Liver (tissue), 8 donors: ENCODE measurements at regions not wholly inside any gene's neighbourhood (a gene's known extent, or its start where the extent isn't known, plus 50 kb on each side); places are given as distances from the start of the nearest gene placed in this dataset.

Source experiments
- DNase-seq: peaks from one replicate; pipeline ENCODE4 v3.0.0-alpha.2; 2017; ENCODE audit warnings: low spot score
- H3K27ac ChIP-seq, 2 donors: one replicate each; pipeline ENCODE4 v1.7.0; 2013; ENCODE audit warnings: inconsistent platforms in 2 of 2, low read length in 2 of 2, control low read depth in 1 of 2, low read depth in 1 of 2, mild to moderate bottlenecking in 1 of 2
- H3K27me3 ChIP-seq, 4 donors: one replicate each; pipeline versions ENCODE4 v1.6.1 to v1.7.0; 2013; ENCODE audit warnings: low read length in 3 of 4, inconsistent platforms in 1 of 4, mild to moderate bottlenecking in 1 of 4, moderate library complexity in 1 of 4; ENCODE audit not compliant: control insufficient read depth in 4 of 4, insufficient read depth in 4 of 4
- H3K36me3 ChIP-seq, 4 donors: one replicate each; pipeline versions ENCODE4 v1.6.1 to v1.7.0; 2013; ENCODE audit warnings: low read length in 3 of 4, mild to moderate bottlenecking in 3 of 4, low read depth in 1 of 4, moderate library complexity in 1 of 4; ENCODE audit not compliant: control insufficient read depth in 4 of 4, insufficient read depth in 3 of 4
- H3K4me1 ChIP-seq, 4 donors: one replicate each; pipeline versions ENCODE4 v1.6.1 to v1.7.0; 2013; ENCODE audit warnings: low read length in 3 of 4, mild to moderate bottlenecking in 3 of 4, moderate library complexity in 1 of 4; ENCODE audit not compliant: control insufficient read depth in 4 of 4, insufficient read depth in 4 of 4
- H3K4me3 ChIP-seq, 3 donors: one replicate each; pipeline versions ENCODE4 v1.6.1 to v1.7.0; 2013; ENCODE audit warnings: low read length in 3 of 3, control low read depth in 1 of 3, low read depth in 1 of 3, mild to moderate bottlenecking in 1 of 3
- H3K9ac ChIP-seq, 2 donors: one replicate each; pipeline ENCODE4 v1.7.0; 2013; ENCODE audit warnings: low read length in 2 of 2, mild to moderate bottlenecking in 2 of 2, moderate library complexity in 2 of 2, control low read depth in 1 of 2, low read depth in 1 of 2
- H3K9me3 ChIP-seq, 4 donors: one replicate each; pipeline versions ENCODE4 v1.6.1 to v1.7.0; 2013; ENCODE audit warnings: low read length in 3 of 4; ENCODE audit not compliant: control insufficient read depth in 4 of 4
- EGR1 ChIP-seq, 2 donors: IDR thresholded peaks; 2 replicates each; pipeline ENCODE4 v1.6.1; 2016 to 2018; ENCODE audit warnings: antibody characterized with exemption in 2 of 2, low read depth in 2 of 2
- FOXA1 ChIP-seq: IDR thresholded peaks from 2 replicates; pipeline ENCODE4 v1.6.1; 2016; ENCODE audit warnings: antibody characterized with exemption
- FOXA2 ChIP-seq: IDR thresholded peaks from 2 replicates; pipeline ENCODE4 v1.6.1; 2016; ENCODE audit warnings: antibody characterized with exemption
- GABPA ChIP-seq, 2 donors: IDR thresholded peaks in 1 of 2; conservative IDR thresholded peaks in 1 of 2; 2 replicates each; pipeline ENCODE4 v1.6.1; 2016; ENCODE audit warnings: antibody characterized with exemption in 2 of 2, mild to moderate bottlenecking in 1 of 2, moderate library complexity in 1 of 2
- HNF4A ChIP-seq, 2 donors: conservative IDR thresholded peaks; 2 replicates each; pipeline ENCODE4 v1.6.1; 2016; ENCODE audit warnings: antibody characterized with exemption in 2 of 2, mild to moderate bottlenecking in 2 of 2
- SP1 ChIP-seq: IDR thresholded peaks from 2 replicates; pipeline ENCODE4 v1.6.1; 2018; ENCODE audit warnings: antibody characterized with exemption, mild to moderate bottlenecking
- TAF1 ChIP-seq: conservative IDR thresholded peaks from 2 replicates; pipeline ENCODE4 v1.6.1; 2016; ENCODE audit warnings: antibody characterized with exemption, mild to moderate bottlenecking
- YY1 ChIP-seq: IDR thresholded peaks from 2 replicates; pipeline ENCODE4 v1.6.1; 2016; ENCODE audit warnings: antibody characterized with exemption, mild to moderate bottlenecking
- WGBS: extraction: QIAGEN DNeasy Blood & Tissue Kit; methylation state at CpG from one replicate; pipeline ENCODE4 v1.1.7; 2013; 5-methylcytosine and 5-hydroxymethylcytosine counted together
- TF ChIP-seq, protein P1 (sequence below): IDR thresholded peaks from 2 replicates; pipeline ENCODE4 v1.6.1; 2016; ENCODE audit warnings: antibody characterized with exemption, mild to moderate bottlenecking
- TF ChIP-seq, protein P2 (sequence below): IDR thresholded peaks from 2 replicates; pipeline ENCODE4 v1.6.1; 2016; ENCODE audit warnings: antibody characterized with exemption
- TF ChIP-seq, protein P3 (sequence below): IDR thresholded peaks from 2 replicates; pipeline ENCODE4 v1.6.1; 2016; ENCODE audit warnings: antibody characterized with exemption
- TF ChIP-seq, protein P4 (sequence below): fragments of 150-350 bp; IDR thresholded peaks from 2 replicates; pipeline ENCODE4 v1.5.1; 2017; ENCODE audit warnings: improper control_type of control experiment, low read depth, low read length; ENCODE audit not compliant: missing input control
- TF ChIP-seq, protein P5 (sequence below): IDR thresholded peaks from 2 replicates; pipeline ENCODE4 v1.6.1; 2016; ENCODE audit warnings: antibody characterized with exemption
- donor health status: healthy.
- donor health status: healthy.
- donor health status: healthy.
- donor health status: healthy.
- donor health status: healthy.

DNA sequence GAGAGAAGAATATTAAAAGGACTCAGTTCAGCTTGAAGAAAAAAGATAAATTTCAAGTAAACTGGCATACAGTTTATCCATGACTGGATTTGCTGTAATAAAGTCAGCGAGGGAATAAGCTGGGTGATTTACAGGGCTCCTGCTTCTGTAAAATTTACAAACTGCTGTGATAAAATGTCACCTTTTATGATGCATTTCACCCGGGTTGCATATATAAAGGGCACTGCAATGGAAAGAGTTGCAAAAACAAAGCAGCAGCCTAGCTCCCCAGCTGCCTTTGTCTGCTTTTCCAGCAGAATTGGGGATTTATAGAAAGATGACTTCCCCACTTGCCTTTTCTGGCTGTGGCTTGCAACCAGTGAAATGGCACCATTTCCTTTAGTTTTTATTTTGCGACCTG lies 132.5 kb upstream of the LHCGR start:
- Histone ChIP-seq H3K9me3 (no peaks in the 10 kb centered on the region), H3K4me3 (no peak overlapping the region), H3K27ac (no peak overlapping the region), H3K9ac (no peak overlapping the region), H3K36me3 (no peaks in the 10 kb centered on the region), H3K4me1 (no peaks in the 10 kb centered on the region), H3K27me3 (no peaks in the 10 kb centered on the region)
- WGBS = 59% methylated on average over 3 of the region's 3 CpGs
- DNase-seq = no peak
- TF ChIP-seq, protein P1, sequence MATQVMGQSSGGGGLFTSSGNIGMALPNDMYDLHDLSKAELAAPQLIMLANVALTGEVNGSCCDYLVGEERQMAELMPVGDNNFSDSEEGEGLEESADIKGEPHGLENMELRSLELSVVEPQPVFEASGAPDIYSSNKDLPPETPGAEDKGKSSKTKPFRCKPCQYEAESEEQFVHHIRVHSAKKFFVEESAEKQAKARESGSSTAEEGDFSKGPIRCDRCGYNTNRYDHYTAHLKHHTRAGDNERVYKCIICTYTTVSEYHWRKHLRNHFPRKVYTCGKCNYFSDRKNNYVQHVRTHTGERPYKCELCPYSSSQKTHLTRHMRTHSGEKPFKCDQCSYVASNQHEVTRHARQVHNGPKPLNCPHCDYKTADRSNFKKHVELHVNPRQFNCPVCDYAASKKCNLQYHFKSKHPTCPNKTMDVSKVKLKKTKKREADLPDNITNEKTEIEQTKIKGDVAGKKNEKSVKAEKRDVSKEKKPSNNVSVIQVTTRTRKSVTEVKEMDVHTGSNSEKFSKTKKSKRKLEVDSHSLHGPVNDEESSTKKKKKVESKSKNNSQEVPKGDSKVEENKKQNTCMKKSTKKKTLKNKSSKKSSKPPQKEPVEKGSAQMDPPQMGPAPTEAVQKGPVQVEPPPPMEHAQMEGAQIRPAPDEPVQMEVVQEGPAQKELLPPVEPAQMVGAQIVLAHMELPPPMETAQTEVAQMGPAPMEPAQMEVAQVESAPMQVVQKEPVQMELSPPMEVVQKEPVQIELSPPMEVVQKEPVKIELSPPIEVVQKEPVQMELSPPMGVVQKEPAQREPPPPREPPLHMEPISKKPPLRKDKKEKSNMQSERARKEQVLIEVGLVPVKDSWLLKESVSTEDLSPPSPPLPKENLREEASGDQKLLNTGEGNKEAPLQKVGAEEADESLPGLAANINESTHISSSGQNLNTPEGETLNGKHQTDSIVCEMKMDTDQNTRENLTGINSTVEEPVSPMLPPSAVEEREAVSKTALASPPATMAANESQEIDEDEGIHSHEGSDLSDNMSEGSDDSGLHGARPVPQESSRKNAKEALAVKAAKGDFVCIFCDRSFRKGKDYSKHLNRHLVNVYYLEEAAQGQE = no peak

DNA sequence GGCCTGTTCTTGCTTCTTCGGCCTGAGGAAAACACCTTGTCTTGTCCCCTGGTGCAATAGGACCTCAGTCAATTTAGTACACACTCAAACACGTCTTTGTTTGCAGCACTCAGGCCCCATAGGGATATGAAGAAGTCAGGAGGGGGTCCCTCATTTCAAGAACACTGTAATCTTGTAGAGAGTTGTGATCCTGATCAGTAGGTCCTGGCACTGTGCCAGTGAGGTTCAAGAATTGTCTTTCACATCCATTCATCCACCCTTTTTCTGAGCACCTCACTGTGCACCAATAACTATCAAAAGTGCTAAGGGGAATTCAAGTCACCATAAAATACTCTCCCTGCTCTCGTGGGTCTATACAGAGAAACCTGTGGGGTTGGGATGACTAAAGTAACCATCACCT lies 131.4 kb upstream of the LHCGR start:
- TF ChIP-seq TAF1 (no peak), GABPA (IDR thresholded peaks at IDR 0.05 in 1 of 2, conservative IDR thresholded peaks at IDR 0.05 in 1 of 2) (no peak), EGR1 (IDR thresholded peaks at IDR 0.05; ENCODE audit: low read depth in 2 of 2) (no peak), HNF4A (conservative IDR thresholded peaks at IDR 0.05) (no peak), SP1 (no peak), FOXA2 (no peak), YY1 (no peak), FOXA1 (no peak)
- TF ChIP-seq, protein P1 = no peak
- TF ChIP-seq, protein P2, sequence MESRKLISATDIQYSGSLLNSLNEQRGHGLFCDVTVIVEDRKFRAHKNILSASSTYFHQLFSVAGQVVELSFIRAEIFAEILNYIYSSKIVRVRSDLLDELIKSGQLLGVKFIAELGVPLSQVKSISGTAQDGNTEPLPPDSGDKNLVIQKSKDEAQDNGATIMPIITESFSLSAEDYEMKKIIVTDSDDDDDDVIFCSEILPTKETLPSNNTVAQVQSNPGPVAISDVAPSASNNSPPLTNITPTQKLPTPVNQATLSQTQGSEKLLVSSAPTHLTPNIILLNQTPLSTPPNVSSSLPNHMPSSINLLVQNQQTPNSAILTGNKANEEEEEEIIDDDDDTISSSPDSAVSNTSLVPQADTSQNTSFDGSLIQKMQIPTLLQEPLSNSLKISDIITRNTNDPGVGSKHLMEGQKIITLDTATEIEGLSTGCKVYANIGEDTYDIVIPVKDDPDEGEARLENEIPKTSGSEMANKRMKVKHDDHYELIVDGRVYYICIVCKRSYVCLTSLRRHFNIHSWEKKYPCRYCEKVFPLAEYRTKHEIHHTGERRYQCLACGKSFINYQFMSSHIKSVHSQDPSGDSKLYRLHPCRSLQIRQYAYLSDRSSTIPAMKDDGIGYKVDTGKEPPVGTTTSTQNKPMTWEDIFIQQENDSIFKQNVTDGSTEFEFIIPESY = no peak
- TF ChIP-seq, protein P3, sequence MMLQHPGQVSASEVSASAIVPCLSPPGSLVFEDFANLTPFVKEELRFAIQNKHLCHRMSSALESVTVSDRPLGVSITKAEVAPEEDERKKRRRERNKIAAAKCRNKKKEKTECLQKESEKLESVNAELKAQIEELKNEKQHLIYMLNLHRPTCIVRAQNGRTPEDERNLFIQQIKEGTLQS = no peak
- TF ChIP-seq, protein P4, sequence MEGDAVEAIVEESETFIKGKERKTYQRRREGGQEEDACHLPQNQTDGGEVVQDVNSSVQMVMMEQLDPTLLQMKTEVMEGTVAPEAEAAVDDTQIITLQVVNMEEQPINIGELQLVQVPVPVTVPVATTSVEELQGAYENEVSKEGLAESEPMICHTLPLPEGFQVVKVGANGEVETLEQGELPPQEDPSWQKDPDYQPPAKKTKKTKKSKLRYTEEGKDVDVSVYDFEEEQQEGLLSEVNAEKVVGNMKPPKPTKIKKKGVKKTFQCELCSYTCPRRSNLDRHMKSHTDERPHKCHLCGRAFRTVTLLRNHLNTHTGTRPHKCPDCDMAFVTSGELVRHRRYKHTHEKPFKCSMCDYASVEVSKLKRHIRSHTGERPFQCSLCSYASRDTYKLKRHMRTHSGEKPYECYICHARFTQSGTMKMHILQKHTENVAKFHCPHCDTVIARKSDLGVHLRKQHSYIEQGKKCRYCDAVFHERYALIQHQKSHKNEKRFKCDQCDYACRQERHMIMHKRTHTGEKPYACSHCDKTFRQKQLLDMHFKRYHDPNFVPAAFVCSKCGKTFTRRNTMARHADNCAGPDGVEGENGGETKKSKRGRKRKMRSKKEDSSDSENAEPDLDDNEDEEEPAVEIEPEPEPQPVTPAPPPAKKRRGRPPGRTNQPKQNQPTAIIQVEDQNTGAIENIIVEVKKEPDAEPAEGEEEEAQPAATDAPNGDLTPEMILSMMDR = no peak
- TF ChIP-seq, protein P5, sequence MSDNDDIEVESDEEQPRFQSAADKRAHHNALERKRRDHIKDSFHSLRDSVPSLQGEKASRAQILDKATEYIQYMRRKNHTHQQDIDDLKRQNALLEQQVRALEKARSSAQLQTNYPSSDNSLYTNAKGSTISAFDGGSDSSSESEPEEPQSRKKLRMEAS = no peak
- Histone ChIP-seq H3K27ac (no peak overlapping the region), H3K9me3 (no peaks in the 10 kb centered on the region), H3K9ac (no peak overlapping the region), H3K27me3 (no peaks in the 10 kb centered on the region), H3K4me3 (no peak overlapping the region), H3K4me1 (no peaks in the 10 kb centered on the region), H3K36me3 (no peaks in the 10 kb centered on the region)
- no peak for DNase-seq
- 81% methylated on average over 3 of the region's 3 CpGs for WGBS
